ENCODE measurements at regions not wholly inside any gene's neighbourhood (a gene's known extent, or its start where the extent isn't known, plus 50 kb on each side); places are given as distances from the start of the nearest gene placed in this dataset.

DNA sequence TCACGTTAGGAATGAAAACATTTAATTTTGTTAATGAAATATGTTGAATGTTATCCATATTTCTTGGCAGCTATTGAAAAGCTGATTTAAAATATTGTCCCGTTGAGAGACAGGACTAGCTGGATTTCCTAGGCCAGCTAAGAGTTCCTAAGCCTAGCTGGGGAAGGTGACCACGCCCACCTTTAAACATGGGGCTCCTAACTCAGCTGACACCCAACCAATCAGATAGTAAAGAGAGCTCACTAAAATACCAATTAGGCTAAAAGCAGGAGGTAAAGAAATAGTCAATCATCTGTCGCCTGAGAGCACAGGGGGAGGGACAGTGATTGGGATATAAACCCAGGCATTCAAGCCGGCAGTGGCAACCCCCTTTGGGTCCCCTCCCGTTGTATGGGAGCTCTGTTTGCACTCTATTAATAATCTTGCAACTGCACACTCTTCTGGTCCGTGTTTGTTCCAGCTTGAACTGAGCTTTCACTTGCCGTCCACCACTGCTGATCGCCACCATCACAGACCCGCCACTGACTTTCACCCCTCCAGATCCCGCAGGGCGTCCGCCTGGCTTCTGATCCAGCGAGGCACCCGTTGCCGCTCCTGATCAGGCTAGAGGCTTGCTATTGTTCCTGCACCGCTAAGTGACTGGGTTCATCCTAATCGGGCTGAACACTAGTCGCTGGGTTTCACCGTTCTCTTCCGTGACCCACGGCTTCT, 308.9 kb downstream of the GLUD2 start:
- Histone ChIP-seq H3K36me3 (ENCODE audit: control insufficient read depth in 2 of 2, insufficient read depth in 2 of 2, low read length in 1 of 2) (no peaks in the 10 kb centered on the region), H3K4me1 (ENCODE audit: control insufficient read depth, insufficient read depth, low read length) (no peaks in the 10 kb centered on the region), H2AFZ (ENCODE audit: control insufficient read depth, low read depth, low read length) (no peak overlapping the region), H3K4me3 (no peak overlapping the region), H3K27ac (ENCODE audit: control insufficient read depth, insufficient read depth) (no peak overlapping the region), H4K20me1 (ENCODE audit: control insufficient read depth, insufficient read depth) (no peaks in the 10 kb centered on the region), H3K79me2 (ENCODE audit: control insufficient read depth, insufficient read depth, low read length) (no peaks in the 10 kb centered on the region), H3K27me3 (replicated peaks in 1 of 2; ENCODE audit: control insufficient read depth in 2 of 2, insufficient read depth in 2 of 2, low read length in 1 of 2) (no peaks in the 10 kb centered on the region), H3K9ac (ENCODE audit: control insufficient read depth, insufficient read depth, low read length) (no peak overlapping the region), H3K4me2 (ENCODE audit: control insufficient read depth, insufficient read depth) (no peak overlapping the region), H3K9me3 (replicated peaks; ENCODE audit: control insufficient read depth, insufficient read depth, low read length) (no peaks in the 10 kb centered on the region)
- no TSS peak for BruUV-seq (replicated peaks)
- ChIA-PET SMC1A (ENCODE audit: uncharacterized antibody, unreplicated experiment) (interaction anchor here (0.5 to 0.9 kb wide), 2 partner anchors 33 to 653 kb away, joined by 3 read pairs; no protein-coding TSS in a partner anchor), CTCF (no interaction called here), RAD21 (ENCODE audit: unreplicated experiment) (no interaction called here), POLR2A (no interaction called here)
- FAIRE-seq (no peak), DNase-seq (ENCODE audit: low read depth, low spot score) (no peak), ATAC-seq (no peak)
- in situ Hi-C loops (cut with MboI) (no loop called here), intact Hi-C loops (cut with micrococcal nuclease; ENCODE audit: unreplicated experiment) (no loop called here)
- WGBS (ENCODE audit: insufficient coverage, insufficient replicate concordance, low lambda C conversion rate, missing lambda C conversion rate), result 65% methylated on average over 22 of the region's 22 CpGs
- TF ChIP-seq RAD51 (IDR thresholded peaks at IDR 0.05), result no peak
- no peak for TF ChIP-seq POLR2AphosphoS2 (IDR thresholded peaks at IDR 0.05; ENCODE audit: low read depth, low read length)
- TF ChIP-seq POLR2A (IDR thresholded peaks at IDR 0.05; ENCODE audit: low read depth, low read length), result no peak
- no peak for TF ChIP-seq IRF4 (IDR thresholded peaks at IDR 0.05; ENCODE audit: low read depth, low read length)
- TF ChIP-seq MXI1 (IDR thresholded peaks at IDR 0.05; ENCODE audit: low read depth, low read length), result no peak
- TF ChIP-seq RELA (IDR thresholded peaks at IDR 0.05; ENCODE audit: borderline replicate concordance, partially characterized antibody), result no peak

DNA sequence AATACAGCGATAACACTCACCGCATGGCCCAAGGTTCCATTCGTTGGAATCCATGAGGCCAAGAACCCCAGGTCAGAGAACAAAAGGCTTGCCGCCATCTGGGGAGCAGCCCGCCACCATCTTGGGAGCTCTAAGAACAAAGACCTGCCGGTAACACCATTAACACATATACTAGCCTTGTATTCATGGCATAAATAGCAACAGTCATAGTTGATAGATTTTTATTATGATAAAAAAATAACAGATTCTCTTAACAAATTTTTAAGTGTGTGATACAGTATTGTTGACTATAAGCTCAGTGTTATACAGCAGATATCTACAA, 309.4 kb downstream of the GLUD2 start:
- H3K27me3 ChIP-seq (replicated peaks in 1 of 2; ENCODE audit: control insufficient read depth in 2 of 2, insufficient read depth in 2 of 2, low read length in 1 of 2), result no peaks in the 10 kb centered on the region
- in situ Hi-C loops (cut with MboI), result no loop called here
- no peak overlapping the region for H3K4me3 ChIP-seq
- no peak for TF ChIP-seq FOS (IDR thresholded peaks at IDR 0.05; ENCODE audit: borderline replicate concordance, extremely low read depth, insufficient read length)
- TF ChIP-seq SUPT20H (IDR thresholded peaks at IDR 0.05; ENCODE audit: borderline replicate concordance, control insufficient read depth, low read depth, low read length), result no peak
- TF ChIP-seq POLR2AphosphoS5 (IDR thresholded peaks at IDR 0.05; ENCODE audit: low read length), result no peak
- TF ChIP-seq MXI1 (IDR thresholded peaks at IDR 0.05; ENCODE audit: low read depth, low read length), result no peak
- no peak for TF ChIP-seq TARDBP (IDR thresholded peaks at IDR 0.05; ENCODE audit: borderline replicate concordance)
- ATAC-seq, result no peak
- no peak for FAIRE-seq
- H3K4me2 ChIP-seq (ENCODE audit: control insufficient read depth, insufficient read depth), result no peak overlapping the region
- ChIA-PET CTCF (no interaction called here), RAD21 (ENCODE audit: unreplicated experiment) (no interaction called here), POLR2A (no interaction called here), SMC1A (ENCODE audit: uncharacterized antibody, unreplicated experiment) (interaction anchor here (0.9 kb wide), 1 partner anchor 34 kb away, joined by 3 read pairs; no protein-coding TSS in a partner anchor)
- no TSS peak for BruUV-seq (replicated peaks)
- no peak overlapping the region for H3K9ac ChIP-seq (ENCODE audit: control insufficient read depth, insufficient read depth, low read length)
- no peaks in the 10 kb centered on the region for H3K4me1 ChIP-seq (ENCODE audit: control insufficient read depth, insufficient read depth, low read length)
- no peaks in the 10 kb centered on the region for H3K36me3 ChIP-seq (ENCODE audit: control insufficient read depth in 2 of 2, insufficient read depth in 2 of 2, low read length in 1 of 2)
- no peak overlapping the region for H2AFZ ChIP-seq (ENCODE audit: control insufficient read depth, low read depth, low read length)
- WGBS (ENCODE audit: insufficient coverage, insufficient replicate concordance, low lambda C conversion rate, missing lambda C conversion rate), result 73% methylated on average over 6 of the region's 6 CpGs
- no peak for DNase-seq (ENCODE audit: low read depth, low spot score)
- no peaks in the 10 kb centered on the region for H4K20me1 ChIP-seq (ENCODE audit: control insufficient read depth, insufficient read depth)
- H3K9me3 ChIP-seq (replicated peaks; ENCODE audit: control insufficient read depth, insufficient read depth, low read length), result no peaks in the 10 kb centered on the region
- H3K79me2 ChIP-seq (ENCODE audit: control insufficient read depth, insufficient read depth, low read length), result no peaks in the 10 kb centered on the region
- intact Hi-C loops (cut with micrococcal nuclease; ENCODE audit: unreplicated experiment), result no loop called here
- no peak overlapping the region for H3K27ac ChIP-seq (ENCODE audit: control insufficient read depth, insufficient read depth)

Data from GM12878 (cell line).